Endothelial cell of umbilical vein (primary cell): ENCODE measurements at regions not wholly inside any gene's neighbourhood (a gene's known extent, or its start where the extent isn't known, plus 50 kb on each side); places are given as distances from the start of the nearest gene placed in this dataset.

ENCODE experiments used
- BruUV-seq: library from RNA; stranded (reverse); fragments of 400-500 nt; replicated peaks from 2 replicates; lab custom pipeline; 2021; lab: Mats Ljungman, UMichigan
- CTCF ChIA-PET: fragments of 300-600, 350-600 bp; sonication (Branson Sonifier 250); formaldehyde crosslinking; loops from one replicate; lab custom pipeline; 2021; ENCODE audit warnings: antibody characterized with exemption, inconsistent platforms; lab: Charles Lee
- POLR2A ChIA-PET: fragments of 300-600, 350-600 bp; sonication (Branson Sonifier 250); formaldehyde crosslinking; loops from one replicate; lab custom pipeline; 2021; ENCODE audit warnings: antibody characterized with exemption, inconsistent platforms; lab: Charles Lee
- DNase-seq: peaks from one replicate; pipeline ENCODE4 v3.0.0-alpha.2; 2011; ENCODE audit warnings: low read depth, low spot score
- FAIRE-seq: peaks from 2 replicates; lab custom pipeline; 2011; peaks lifted over from hg19 to GRCh38; lab: Jason Lieb, UNC
- H2AFZ ChIP-seq: 2 replicates; pipeline ENCODE4 v1.6.0; 2012; ENCODE audit warnings: low read depth, low read length, control low read depth, inconsistent platforms
- H3K27ac ChIP-seq: 2 replicates; pipeline ENCODE4 v1.5.1; 2011; ENCODE audit warnings: low read depth, mild to moderate bottlenecking, control low read depth, low read length, moderate library complexity; ENCODE audit not compliant: insufficient read depth
- H3K27me3 ChIP-seq, 2 experiments: 2 replicates each; pipeline versions ENCODE4 v1.6.0 to v1.6.1; 2011; ENCODE audit warnings: low read length in 2 of 2, mixed read lengths in 1 of 2; ENCODE audit not compliant: control insufficient read depth in 2 of 2, insufficient read depth in 2 of 2
- H3K36me3 ChIP-seq, 2 experiments: 2 replicates in 1 of 2; 3 replicates in 1 of 2; pipeline ENCODE4 v1.5.1; 2011; ENCODE audit warnings: low read length in 2 of 2, mild to moderate bottlenecking in 1 of 2, moderate library complexity in 1 of 2; ENCODE audit not compliant: control insufficient read depth in 2 of 2, insufficient read depth in 2 of 2; ENCODE audit errors: extremely low read depth in 1 of 2
- H3K4me1 ChIP-seq: 3 replicates; pipeline ENCODE4 v1.5.1; 2011; ENCODE audit warnings: mild to moderate bottlenecking, low read length; ENCODE audit not compliant: control insufficient read depth, insufficient read depth; ENCODE audit errors: extremely low read depth
- H3K4me2 ChIP-seq: 2 replicates; pipeline ENCODE4 v1.6.1; 2011; ENCODE audit warnings: low read length, control low read depth, mixed read lengths; ENCODE audit not compliant: insufficient read depth
- H3K4me3 ChIP-seq, 3 experiments: fragments of 200-600 bp in 1 of 3; sonication (generic), shearing (Covaris generic) in 1 of 3; replicated peaks in 1 of 3; 2 replicates each; pipeline ENCODE4 v1.5.1; 2011 to 2016; ENCODE audit warnings: control low read depth in 3 of 3, low read length in 3 of 3, mild to moderate bottlenecking in 2 of 3, inconsistent platforms in 1 of 3, low read depth in 1 of 3, moderate library complexity in 1 of 3; ENCODE audit not compliant: insufficient read depth in 1 of 3
- H3K79me2 ChIP-seq: 2 replicates; pipeline ENCODE4 v1.6.0; 2012; ENCODE audit warnings: low read length, inconsistent platforms; ENCODE audit not compliant: control insufficient read depth, insufficient read depth
- H3K9ac ChIP-seq: replicated peaks from 2 replicates; pipeline ENCODE3; 2011; ENCODE audit warnings: low read length, control low read depth; ENCODE audit not compliant: insufficient read depth; ENCODE audit errors: extremely low read depth
- H3K9me1 ChIP-seq: replicated peaks from 3 replicates; pipeline ENCODE4 v1.6.0; 2011; ENCODE audit warnings: mild to moderate bottlenecking, low read length; ENCODE audit not compliant: control insufficient read depth, insufficient read depth; ENCODE audit errors: extremely low read depth
- H3K9me3 ChIP-seq: replicated peaks from 2 replicates; pipeline ENCODE4 v1.5.1; 2012; ENCODE audit warnings: low read length, inconsistent platforms; ENCODE audit not compliant: control insufficient read depth, insufficient read depth
- H4K20me1 ChIP-seq: replicated peaks from 2 replicates; pipeline ENCODE3; 2011; ENCODE audit warnings: mild to moderate bottlenecking, low read length; ENCODE audit not compliant: control insufficient read depth, insufficient read depth; ENCODE audit errors: extremely low read depth
- EZH2 ChIP-seq: IDR thresholded peaks from 2 replicates; pipeline ENCODE4 v1.6.1; 2012; ENCODE audit warnings: borderline replicate concordance, low read depth, mild to moderate bottlenecking, moderate library complexity, low read length, inconsistent platforms; ENCODE audit not compliant: severe bottlenecking
- FOS ChIP-seq: IDR thresholded peaks from 2 replicates; pipeline ENCODE4 v1.6.1; 2011; ENCODE audit warnings: mild to moderate bottlenecking, low read length, moderate library complexity, borderline replicate concordance; ENCODE audit not compliant: insufficient read depth
- GATA2 ChIP-seq: IDR thresholded peaks from 2 replicates; pipeline ENCODE4 v1.7.0; 2011; ENCODE audit warnings: low read depth, mild to moderate bottlenecking, moderate library complexity, mixed read lengths, low read length; ENCODE audit not compliant: insufficient read length, insufficient read depth
- JUN ChIP-seq: IDR thresholded peaks from 2 replicates; pipeline ENCODE4 v1.6.1; 2011; ENCODE audit warnings: borderline replicate concordance, low read depth; ENCODE audit not compliant: insufficient read length, insufficient read depth
- MYC ChIP-seq: IDR thresholded peaks from one replicate; pipeline ENCODE4 v1.6.1; 2011; ENCODE audit warnings: mild to moderate bottlenecking, low read depth, low read length
- POLR2A ChIP-seq: IDR thresholded peaks from 2 replicates; pipeline ENCODE4 v1.6.1; 2012; ENCODE audit warnings: low read depth, mild to moderate bottlenecking, control low read depth, low read length
- POLR2AphosphoS5 ChIP-seq: IDR thresholded peaks from 2 replicates; pipeline ENCODE4 v1.6.1; 2012; ENCODE audit warnings: low read depth, mild to moderate bottlenecking, control low read depth, low read length, moderate library complexity; ENCODE audit not compliant: insufficient read depth
- dilution Hi-C: fragments of 300-500 bp; cut with MboI; formaldehyde crosslinking; loops from one replicate; pipeline ENCODE4 v1.15.0; 2019; ENCODE audit warnings: low sequenced_read_pairs; ENCODE audit not compliant: extremely low pct_ligation_motif_present
- intact Hi-C: fragments of 100-400 bp; cut with micrococcal nuclease; formaldehyde crosslinking; loops from one replicate; pipeline ENCODE4 v1.10.0; 2022
- TF ChIP-seq, protein P1 (sequence below), 2 donors: IDR thresholded peaks; 1 replicate in 1 of 2; 2 replicates in 1 of 2; pipeline ENCODE4 v1.5.1; 2011; ENCODE audit warnings: low read length in 2 of 2, mild to moderate bottlenecking in 2 of 2, moderate library complexity in 2 of 2, control low read depth in 1 of 2, inconsistent platforms in 1 of 2, low read depth in 1 of 2; ENCODE audit not compliant: insufficient read depth in 1 of 2; ENCODE audit errors: extremely low read depth in 1 of 2
- TF ChIP-seq, protein P2 (sequence below): IDR thresholded peaks from 2 replicates; pipeline ENCODE4 v1.6.1; 2011; ENCODE audit not compliant: insufficient read depth, insufficient read length

DNA sequence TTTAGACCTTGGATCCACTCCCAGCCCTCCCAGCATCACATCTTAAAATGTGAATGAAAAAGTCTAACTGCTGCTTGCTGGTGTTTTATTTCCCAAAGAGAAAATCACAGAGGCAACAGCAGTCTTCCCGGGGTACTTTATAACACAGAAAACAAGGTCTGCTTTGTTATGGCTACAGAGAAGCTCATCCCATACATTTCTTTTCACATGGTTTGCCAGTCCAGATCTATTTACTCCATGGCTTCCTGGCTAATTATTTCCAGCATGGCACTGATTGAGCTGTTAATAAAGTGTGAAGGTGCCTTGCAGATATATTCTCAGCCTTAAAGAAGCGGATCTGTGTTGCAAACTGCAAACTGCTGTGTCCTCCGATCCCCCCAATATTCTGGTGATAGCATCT, 466.1 kb upstream of the CFAP20DC start:
- dilution Hi-C loops: no loop called here
- ChIA-PET POLR2A (no interaction called here), CTCF (no interaction called here)
- Histone ChIP-seq H2AFZ (no peak overlapping the region), H3K4me3 (no peak overlapping the region), H4K20me1 (no peaks in the 10 kb centered on the region), H3K36me3 (no peaks in the 10 kb centered on the region), H3K27me3 (no peaks in the 10 kb centered on the region), H3K4me1 (no peaks in the 10 kb centered on the region), H3K9ac (no peak overlapping the region), H3K27ac (no peak overlapping the region), H3K9me1 (no peaks in the 10 kb centered on the region), H3K79me2 (no peaks in the 10 kb centered on the region), H3K4me2 (no peak overlapping the region), H3K9me3 (no peaks in the 10 kb centered on the region)
- FAIRE-seq (no peak), DNase-seq (no peak)
- BruUV-seq: no TSS peak
- intact Hi-C loops: no loop called here
- TF ChIP-seq, protein P1, sequence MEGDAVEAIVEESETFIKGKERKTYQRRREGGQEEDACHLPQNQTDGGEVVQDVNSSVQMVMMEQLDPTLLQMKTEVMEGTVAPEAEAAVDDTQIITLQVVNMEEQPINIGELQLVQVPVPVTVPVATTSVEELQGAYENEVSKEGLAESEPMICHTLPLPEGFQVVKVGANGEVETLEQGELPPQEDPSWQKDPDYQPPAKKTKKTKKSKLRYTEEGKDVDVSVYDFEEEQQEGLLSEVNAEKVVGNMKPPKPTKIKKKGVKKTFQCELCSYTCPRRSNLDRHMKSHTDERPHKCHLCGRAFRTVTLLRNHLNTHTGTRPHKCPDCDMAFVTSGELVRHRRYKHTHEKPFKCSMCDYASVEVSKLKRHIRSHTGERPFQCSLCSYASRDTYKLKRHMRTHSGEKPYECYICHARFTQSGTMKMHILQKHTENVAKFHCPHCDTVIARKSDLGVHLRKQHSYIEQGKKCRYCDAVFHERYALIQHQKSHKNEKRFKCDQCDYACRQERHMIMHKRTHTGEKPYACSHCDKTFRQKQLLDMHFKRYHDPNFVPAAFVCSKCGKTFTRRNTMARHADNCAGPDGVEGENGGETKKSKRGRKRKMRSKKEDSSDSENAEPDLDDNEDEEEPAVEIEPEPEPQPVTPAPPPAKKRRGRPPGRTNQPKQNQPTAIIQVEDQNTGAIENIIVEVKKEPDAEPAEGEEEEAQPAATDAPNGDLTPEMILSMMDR (IDR thresholded peaks at IDR 0.05; ENCODE audit: extremely low read depth in 1 of 2, insufficient read depth in 1 of 2, low read depth in 1 of 2, low read length in 2 of 2): no peak
- TF ChIP-seq, protein P2, sequence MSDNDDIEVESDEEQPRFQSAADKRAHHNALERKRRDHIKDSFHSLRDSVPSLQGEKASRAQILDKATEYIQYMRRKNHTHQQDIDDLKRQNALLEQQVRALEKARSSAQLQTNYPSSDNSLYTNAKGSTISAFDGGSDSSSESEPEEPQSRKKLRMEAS: no peak
- TF ChIP-seq JUN (no peak), FOS (no peak), POLR2A (no peak), GATA2 (no peak), EZH2 (no peak), MYC (no peak), POLR2AphosphoS5 (no peak)
